GM23338 (cell line): ENCODE measurements at regions not wholly inside any gene's neighbourhood (a gene's known extent, or its start where the extent isn't known, plus 50 kb on each side); places are given as distances from the start of the nearest gene placed in this dataset.

ENCODE experiments used
- ATAC-seq: fragments of 200-7000 bp; cut with Tn5 transposase; 3 replicates; pipeline ENCODE4 v1.9.1; 2020
- DNase-seq: peaks from one replicate; pipeline ENCODE4 v3.0.0-alpha.2; 2015; ENCODE audit warnings: low spot score
- H2AFZ ChIP-seq: fragments of 200-600 bp; sonication (generic); 2 replicates; pipeline ENCODE4 v1.8.0; 2016; ENCODE audit warnings: antibody characterized with exemption, mild to moderate bottlenecking, moderate library complexity
- H3F3A ChIP-seq: fragments of 200-600 bp; sonication (generic); replicated peaks from 2 replicates; pipeline ENCODE4 v1.8.0; 2017; ENCODE audit warnings: antibody characterized with exemption, mixed run types, low read depth
- H3K27ac ChIP-seq: fragments of 200-600 bp; sonication (generic); 2 replicates; pipeline ENCODE4 v1.6.1; 2016; ENCODE audit warnings: low read depth
- H3K27me3 ChIP-seq: fragments of 200-600 bp; sonication (generic); 2 replicates; pipeline ENCODE4 v1.8.0; 2016; ENCODE audit warnings: mild to moderate bottlenecking, mixed run types, moderate library complexity; ENCODE audit not compliant: insufficient read depth
- H3K36me3 ChIP-seq: fragments of 200-600 bp; sonication (generic); 2 replicates; pipeline ENCODE4 v1.8.0; 2016; ENCODE audit warnings: mild to moderate bottlenecking; ENCODE audit not compliant: insufficient read depth
- H3K4me1 ChIP-seq: fragments of 200-600 bp; sonication (generic); 2 replicates; pipeline ENCODE4 v1.8.0; 2016; ENCODE audit warnings: mild to moderate bottlenecking, moderate library complexity; ENCODE audit not compliant: insufficient read depth
- H3K4me2 ChIP-seq: fragments of 200-600 bp; sonication (generic); 2 replicates; pipeline ENCODE4 v1.7.1; 2017; ENCODE audit warnings: mixed run types
- H3K4me3 ChIP-seq: fragments of 200-600 bp; sonication (generic); 2 replicates; pipeline ENCODE4 v1.6.1; 2016; ENCODE audit warnings: mixed run types
- H3K79me2 ChIP-seq: fragments of 200-600 bp; sonication (generic); replicated peaks from 2 replicates; pipeline ENCODE4 v1.8.0; 2017; ENCODE audit warnings: mild to moderate bottlenecking; ENCODE audit not compliant: insufficient read depth
- H3K9me2 ChIP-seq: fragments of 200-600 bp; sonication (generic); 2 replicates; pipeline ENCODE4 v1.8.0; 2017; ENCODE audit not compliant: insufficient read depth
- H4K20me1 ChIP-seq: fragments of 200-600 bp; sonication (generic); replicated peaks from 2 replicates; pipeline ENCODE4 v1.8.0; 2017; ENCODE audit warnings: mild to moderate bottlenecking; ENCODE audit not compliant: insufficient read depth
- H3K27ac Mint-ChIP-seq: 2 replicates; pipeline ENCODE4 v1.8.0; 2020; ENCODE audit warnings: inconsistent platforms, mild to moderate bottlenecking, moderate library complexity, mixed read lengths
- H3K27me3 Mint-ChIP-seq: 3 replicates; pipeline ENCODE4 v1.8.0; 2022; ENCODE audit warnings: low read depth, mild to moderate bottlenecking, moderate library complexity, mixed read lengths, inconsistent platforms; ENCODE audit not compliant: insufficient read depth, poor library complexity
- H3K36me3 Mint-ChIP-seq: 3 replicates; pipeline ENCODE4 v1.8.0; 2021; ENCODE audit warnings: low read depth, mild to moderate bottlenecking, inconsistent platforms, moderate library complexity, mixed read lengths
- H3K4me1 Mint-ChIP-seq: 3 replicates; pipeline ENCODE4 v1.8.0; 2020; ENCODE audit warnings: mild to moderate bottlenecking, inconsistent platforms, mixed read lengths
- H3K4me3 Mint-ChIP-seq: 3 replicates; pipeline ENCODE4 v1.8.0; 2021; ENCODE audit warnings: moderate library complexity, mild to moderate bottlenecking, inconsistent platforms, mixed read lengths
- H3K9me3 Mint-ChIP-seq: 3 replicates; pipeline ENCODE4 v1.8.0; 2020; ENCODE audit warnings: moderate library complexity, mild to moderate bottlenecking, inconsistent platforms, mixed read lengths
- CREB1 ChIP-seq: fragments of 250-450 bp; sonication (Bioruptor Pico); IDR thresholded peaks from 2 replicates; pipeline ENCODE4 v1.5.0; 2020; ENCODE audit warnings: low read depth, mild to moderate bottlenecking, moderate library complexity
- EZH2phosphoT487 ChIP-seq: fragments of 200-600 bp; sonication (generic); IDR thresholded peaks from one replicate; pipeline ENCODE4 v1.8.1; 2018; ENCODE audit warnings: antibody characterized with exemption; ENCODE audit not compliant: unreplicated experiment
- JUNB ChIP-seq: IDR thresholded peaks from one replicate; pipeline ENCODE4 v1.6.1; 2016; ENCODE audit warnings: antibody characterized with exemption; ENCODE audit not compliant: unreplicated experiment
- NANOG ChIP-seq: IDR thresholded peaks from 2 replicates; pipeline ENCODE4 v1.6.1; 2016; ENCODE audit warnings: antibody characterized with exemption, borderline replicate concordance
- POLR2AphosphoS5 ChIP-seq: IDR thresholded peaks from 2 replicates; pipeline ENCODE4 v1.6.1; 2016; ENCODE audit warnings: antibody characterized with exemption, low read depth
- STAT1 ChIP-seq: IDR thresholded peaks from one replicate; pipeline ENCODE4 v1.6.1; 2016; ENCODE audit warnings: antibody characterized with exemption; ENCODE audit not compliant: unreplicated experiment
- ZNF114 ChIP-seq: fragments of 250-450 bp; sonication (Bioruptor Pico); IDR thresholded peaks from 2 replicates; pipeline ENCODE4 v1.5.0; 2020; ENCODE audit warnings: mild to moderate bottlenecking, moderate library complexity
- ZNF462 ChIP-seq: fragments of 250-450 bp; sonication (Bioruptor Pico); IDR thresholded peaks from 2 replicates; pipeline ENCODE4 v1.5.0; 2020; ENCODE audit warnings: mild to moderate bottlenecking, moderate library complexity

GRCh38 chr7:91579837-91580236 is 300.7 kb downstream of the MTERF1 start (continued):
- TF ChIP-seq ZNF462 (CRISPR knock-in tag): no peak

GRCh38 chr7:91582799-91583477 is 297.6 kb downstream of the MTERF1 start:
- H3K4me3 ChIP-seq: peak overlapping the region; percentile 17; the same call in 1 of the 2 replicates
- Mint-ChIP-seq H3K4me1 (peaks cover 11% of the 10 kb centered on the region), H3K27ac (no peak overlapping the region; the same call in none of the 2 replicates), H3K27me3 (no peaks in the 10 kb centered on the region), H3K9me3 (peaks cover 21% of the 10 kb centered on the region), H3K36me3 (peaks cover 13% of the 10 kb centered on the region), H3K4me3 (peak overlapping the region; percentile 18; the same call in 1 of the 3 replicates)
- H3K27ac ChIP-seq: no peak overlapping the region
- H3K36me3 ChIP-seq: no peaks in the 10 kb centered on the region
- no peak for TF ChIP-seq ZNF114
- no peak for TF ChIP-seq ZNF462 (CRISPR knock-in tag)
- no peak for TF ChIP-seq STAT1
- no peak for TF ChIP-seq EZH2phosphoT487
- no peak for TF ChIP-seq JUNB
- no peak for TF ChIP-seq NANOG
- TF ChIP-seq CREB1 (CRISPR knock-in tag): no peak
- TF ChIP-seq POLR2AphosphoS5: no peak
- no peaks in the 10 kb centered on the region for H3F3A ChIP-seq
- H3K79me2 ChIP-seq: no peaks in the 10 kb centered on the region
- H3K4me2 ChIP-seq: 0 out of 2 replicates have a peak overlapping the region, but pooled peaks have one; percentile 51
- H3K4me1 ChIP-seq: no peaks in the 10 kb centered on the region
- H3K9me2 ChIP-seq: peaks cover 9% of the 10 kb centered on the region; the same call in 1 of the 2 replicates
- H4K20me1 ChIP-seq: no peaks in the 10 kb centered on the region
- DNase-seq (no peak), ATAC-seq (peak; percentile 51; the same call in 1 of the 3 replicates)
- peak overlapping the region; percentile 63 for H2AFZ ChIP-seq
- H3K27me3 ChIP-seq: no peaks in the 10 kb centered on the region
